Neural cell (in vitro differentiated cells): ENCODE measurements at regions not wholly inside any gene's neighbourhood (a gene's known extent, or its start where the extent isn't known, plus 50 kb on each side); places are given as distances from the start of the nearest gene placed in this dataset.

Source experiments
- H2AFZ ChIP-seq: fragments of 200-600, 300-800 bp; sonication (generic), shearing (Covaris generic); 2 replicates; pipeline ENCODE4 v1.6.0; 2014; ENCODE audit warnings: low read depth, mild to moderate bottlenecking, antibody characterized with exemption, low read length, moderate library complexity
- H3F3A ChIP-seq: fragments of 200-600 bp; shearing (Covaris generic); 2 replicates; pipeline ENCODE4 v1.6.1; 2016; ENCODE audit warnings: mild to moderate bottlenecking, moderate library complexity, mixed read lengths, antibody characterized with exemption, low read length; ENCODE audit not compliant: insufficient read depth, poor library complexity, severe bottlenecking
- H3K27ac ChIP-seq: fragments of 200-600, 300-800 bp; sonication (generic), shearing (Covaris generic); 2 replicates; pipeline ENCODE4 v1.5.1; 2014; ENCODE audit warnings: mild to moderate bottlenecking, low read length, moderate library complexity
- H3K27me3 ChIP-seq: fragments of 300-800, 200-600 bp; sonication (generic), shearing (Covaris generic); 2 replicates; pipeline ENCODE4 v1.6.0; 2014; ENCODE audit warnings: mild to moderate bottlenecking, low read depth, low read length, moderate library complexity; ENCODE audit not compliant: insufficient read depth
- H3K36me3 ChIP-seq: fragments of 300-800, 200-600 bp; sonication (generic), shearing (Covaris generic); 2 replicates; pipeline ENCODE4 v1.5.1; 2014; ENCODE audit warnings: mild to moderate bottlenecking, antibody characterized with exemption, low read length, moderate library complexity; ENCODE audit not compliant: insufficient read depth
- H3K4me2 ChIP-seq: fragments of 300-800, 200-600 bp; sonication (generic), shearing (Covaris generic); 2 replicates; pipeline ENCODE4 v1.6.0; 2014; ENCODE audit warnings: mild to moderate bottlenecking, low read length
- H3K4me3 ChIP-seq: fragments of 300-800, 200-600 bp; sonication (generic), shearing (Covaris generic); 2 replicates; pipeline ENCODE4 v1.5.1; 2014; ENCODE audit warnings: mild to moderate bottlenecking, low read length, moderate library complexity
- H3K79me2 ChIP-seq: fragments of 200-600 bp; shearing (Covaris generic); replicated peaks from 2 replicates; pipeline ENCODE4 v1.6.0; 2014; ENCODE audit warnings: mild to moderate bottlenecking, low read length, moderate library complexity; ENCODE audit not compliant: insufficient read depth
- H3K9ac ChIP-seq: fragments of 300-800, 200-600 bp; sonication (generic), shearing (Covaris generic); 2 replicates; pipeline ENCODE4 v1.6.1; 2016; ENCODE audit warnings: mild to moderate bottlenecking, low read length, mixed read lengths
- H3K9me2 ChIP-seq: fragments of 200-600 bp; shearing (Covaris generic); 2 replicates; pipeline ENCODE4 v1.6.1; 2016; ENCODE audit warnings: mild to moderate bottlenecking, low read length, mixed read lengths; ENCODE audit not compliant: insufficient read depth
- H3K9me3 ChIP-seq: fragments of 200-600, 300-800 bp; sonication (generic), shearing (Covaris generic); 2 replicates; pipeline ENCODE4 v1.6.1; 2016; ENCODE audit warnings: mild to moderate bottlenecking, mixed run types, low read length, moderate library complexity, mixed read lengths
- H4K20me1 ChIP-seq: fragments of 200-600 bp; shearing (Covaris generic); 2 replicates; pipeline ENCODE4 v1.6.1; 2016; ENCODE audit warnings: mild to moderate bottlenecking, mixed run types; ENCODE audit not compliant: insufficient read depth
- EP300 ChIP-seq: fragments of 450-650 bp; conservative IDR thresholded peaks from 2 replicates; pipeline ENCODE4 v1.6.1; 2014; ENCODE audit warnings: antibody characterized with exemption, mild to moderate bottlenecking, moderate library complexity; ENCODE audit not compliant: poor library complexity, severe bottlenecking
- EZH2 ChIP-seq: fragments of 200-600, 300-800 bp; shearing (Covaris generic), sonication (generic); IDR thresholded peaks from 2 replicates; pipeline ENCODE4 v1.6.1; 2014; ENCODE audit warnings: antibody characterized with exemption, low read length, borderline replicate concordance, mild to moderate bottlenecking; ENCODE audit not compliant: insufficient read depth, poor library complexity, severe bottlenecking
- MXI1 ChIP-seq: fragments of 450-650 bp; conservative IDR thresholded peaks from 2 replicates; pipeline ENCODE4 v1.6.1; 2014; ENCODE audit warnings: antibody characterized with exemption, mild to moderate bottlenecking; ENCODE audit not compliant: poor library complexity, severe bottlenecking
- POLR2AphosphoS5 ChIP-seq: IDR thresholded peaks from 2 replicates; pipeline ENCODE4 v1.6.1; 2012
- RAD21 ChIP-seq: fragments of 450-650 bp; conservative IDR thresholded peaks from 2 replicates; pipeline ENCODE4 v1.6.1; 2014; ENCODE audit warnings: antibody characterized with exemption, mild to moderate bottlenecking, moderate library complexity
- SMC3 ChIP-seq: fragments of 450-650 bp; conservative IDR thresholded peaks from 2 replicates; pipeline ENCODE4 v1.6.1; 2014; ENCODE audit warnings: antibody characterized with exemption, mild to moderate bottlenecking, moderate library complexity; ENCODE audit not compliant: poor library complexity
- TAF1 ChIP-seq: IDR thresholded peaks from 2 replicates; pipeline ENCODE4 v1.6.1; 2012; ENCODE audit warnings: low read depth
- TF ChIP-seq, protein P1 (sequence below): IDR thresholded peaks from 2 replicates; pipeline ENCODE4 v1.6.1; 2012; ENCODE audit warnings: borderline replicate concordance
- TF ChIP-seq, protein P2 (sequence below): fragments of 450-650 bp; IDR thresholded peaks from 2 replicates; pipeline ENCODE4 v1.5.1; 2014; ENCODE audit warnings: antibody characterized with exemption, mild to moderate bottlenecking, moderate library complexity; ENCODE audit not compliant: poor library complexity, severe bottlenecking

DNA sequence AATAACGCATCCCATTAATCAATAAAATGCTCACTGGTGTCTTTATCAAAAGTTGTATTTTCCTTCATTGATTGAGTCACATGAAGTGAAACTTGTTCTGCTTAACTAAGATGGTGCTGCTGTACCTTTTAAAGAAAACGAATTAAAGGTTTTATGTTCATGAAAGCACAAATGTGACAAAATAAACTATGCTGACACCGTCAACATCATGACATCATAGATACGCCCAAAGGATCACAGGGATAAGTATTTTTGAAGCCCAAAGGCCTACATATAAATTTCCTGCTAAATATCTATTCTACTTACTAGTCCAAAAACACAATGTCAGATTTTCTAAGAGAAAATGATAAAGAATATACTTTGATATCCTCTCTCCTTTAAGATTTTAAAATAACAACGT is 94.4 kb downstream of the FAM217A start:
- H3K4me2 ChIP-seq: no peak overlapping the region
- H3K9me3 ChIP-seq: no peaks in the 10 kb centered on the region
- no peaks in the 10 kb centered on the region for H3K79me2 ChIP-seq
- H3K9ac ChIP-seq: no peak overlapping the region
- H3F3A ChIP-seq: no peaks in the 10 kb centered on the region
- H3K27ac ChIP-seq: no peak overlapping the region
- no peaks in the 10 kb centered on the region for H3K9me2 ChIP-seq
- no peak overlapping the region for H2AFZ ChIP-seq
- no peaks in the 10 kb centered on the region for H3K36me3 ChIP-seq
- no peaks in the 10 kb centered on the region for H4K20me1 ChIP-seq
- no peaks in the 10 kb centered on the region for H3K27me3 ChIP-seq
- no peak for TF ChIP-seq RAD21
- TF ChIP-seq SMC3: no peak
- H3K4me3 ChIP-seq: no peak overlapping the region

DNA sequence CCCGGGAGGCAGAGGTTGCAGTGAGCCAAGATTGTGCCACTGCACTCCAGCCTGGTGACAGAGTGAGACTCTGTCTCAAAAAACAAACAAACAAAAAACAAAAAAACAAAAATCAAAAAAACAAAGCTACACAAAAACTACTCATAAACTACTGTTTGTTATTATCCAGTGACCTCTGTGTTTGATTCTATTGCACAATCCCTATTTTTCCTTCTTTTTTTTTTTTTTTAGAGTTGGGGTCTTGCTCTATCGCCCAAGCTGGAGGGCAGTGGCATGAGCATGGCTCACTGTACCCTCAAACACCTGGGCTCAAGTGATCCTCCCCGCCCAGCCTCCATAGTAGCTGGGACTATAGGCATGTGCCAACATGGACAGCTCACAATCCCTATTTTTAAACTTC is 92.7 kb downstream of the FAM217A start:
- H3K9ac ChIP-seq: no peak overlapping the region
- no peak overlapping the region for H3K4me2 ChIP-seq
- H3F3A ChIP-seq: no peaks in the 10 kb centered on the region

More for the DNA sequence above, 92.7 kb downstream of the FAM217A start:
- Histone ChIP-seq H3K4me3 (no peak overlapping the region), H3K27me3 (no peaks in the 10 kb centered on the region), H3K9me2 (no peaks in the 10 kb centered on the region), H3K27ac (no peak overlapping the region), H2AFZ (no peak overlapping the region), H3K36me3 (no peaks in the 10 kb centered on the region), H3K9me3 (no peaks in the 10 kb centered on the region), H3K79me2 (no peaks in the 10 kb centered on the region), H4K20me1 (no peaks in the 10 kb centered on the region)
- no peak for TF ChIP-seq POLR2AphosphoS5
- no peak for TF ChIP-seq EP300
- TF ChIP-seq EZH2: no peak
- no peak for TF ChIP-seq SMC3
- TF ChIP-seq, protein P1, sequence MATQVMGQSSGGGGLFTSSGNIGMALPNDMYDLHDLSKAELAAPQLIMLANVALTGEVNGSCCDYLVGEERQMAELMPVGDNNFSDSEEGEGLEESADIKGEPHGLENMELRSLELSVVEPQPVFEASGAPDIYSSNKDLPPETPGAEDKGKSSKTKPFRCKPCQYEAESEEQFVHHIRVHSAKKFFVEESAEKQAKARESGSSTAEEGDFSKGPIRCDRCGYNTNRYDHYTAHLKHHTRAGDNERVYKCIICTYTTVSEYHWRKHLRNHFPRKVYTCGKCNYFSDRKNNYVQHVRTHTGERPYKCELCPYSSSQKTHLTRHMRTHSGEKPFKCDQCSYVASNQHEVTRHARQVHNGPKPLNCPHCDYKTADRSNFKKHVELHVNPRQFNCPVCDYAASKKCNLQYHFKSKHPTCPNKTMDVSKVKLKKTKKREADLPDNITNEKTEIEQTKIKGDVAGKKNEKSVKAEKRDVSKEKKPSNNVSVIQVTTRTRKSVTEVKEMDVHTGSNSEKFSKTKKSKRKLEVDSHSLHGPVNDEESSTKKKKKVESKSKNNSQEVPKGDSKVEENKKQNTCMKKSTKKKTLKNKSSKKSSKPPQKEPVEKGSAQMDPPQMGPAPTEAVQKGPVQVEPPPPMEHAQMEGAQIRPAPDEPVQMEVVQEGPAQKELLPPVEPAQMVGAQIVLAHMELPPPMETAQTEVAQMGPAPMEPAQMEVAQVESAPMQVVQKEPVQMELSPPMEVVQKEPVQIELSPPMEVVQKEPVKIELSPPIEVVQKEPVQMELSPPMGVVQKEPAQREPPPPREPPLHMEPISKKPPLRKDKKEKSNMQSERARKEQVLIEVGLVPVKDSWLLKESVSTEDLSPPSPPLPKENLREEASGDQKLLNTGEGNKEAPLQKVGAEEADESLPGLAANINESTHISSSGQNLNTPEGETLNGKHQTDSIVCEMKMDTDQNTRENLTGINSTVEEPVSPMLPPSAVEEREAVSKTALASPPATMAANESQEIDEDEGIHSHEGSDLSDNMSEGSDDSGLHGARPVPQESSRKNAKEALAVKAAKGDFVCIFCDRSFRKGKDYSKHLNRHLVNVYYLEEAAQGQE: no peak
- TF ChIP-seq MXI1: no peak
- no peak for TF ChIP-seq RAD21
- TF ChIP-seq TAF1: no peak
- TF ChIP-seq, protein P2, sequence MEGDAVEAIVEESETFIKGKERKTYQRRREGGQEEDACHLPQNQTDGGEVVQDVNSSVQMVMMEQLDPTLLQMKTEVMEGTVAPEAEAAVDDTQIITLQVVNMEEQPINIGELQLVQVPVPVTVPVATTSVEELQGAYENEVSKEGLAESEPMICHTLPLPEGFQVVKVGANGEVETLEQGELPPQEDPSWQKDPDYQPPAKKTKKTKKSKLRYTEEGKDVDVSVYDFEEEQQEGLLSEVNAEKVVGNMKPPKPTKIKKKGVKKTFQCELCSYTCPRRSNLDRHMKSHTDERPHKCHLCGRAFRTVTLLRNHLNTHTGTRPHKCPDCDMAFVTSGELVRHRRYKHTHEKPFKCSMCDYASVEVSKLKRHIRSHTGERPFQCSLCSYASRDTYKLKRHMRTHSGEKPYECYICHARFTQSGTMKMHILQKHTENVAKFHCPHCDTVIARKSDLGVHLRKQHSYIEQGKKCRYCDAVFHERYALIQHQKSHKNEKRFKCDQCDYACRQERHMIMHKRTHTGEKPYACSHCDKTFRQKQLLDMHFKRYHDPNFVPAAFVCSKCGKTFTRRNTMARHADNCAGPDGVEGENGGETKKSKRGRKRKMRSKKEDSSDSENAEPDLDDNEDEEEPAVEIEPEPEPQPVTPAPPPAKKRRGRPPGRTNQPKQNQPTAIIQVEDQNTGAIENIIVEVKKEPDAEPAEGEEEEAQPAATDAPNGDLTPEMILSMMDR: no peak
